ENCODE measurements at regions not wholly inside any gene's neighbourhood (a gene's known extent, or its start where the extent isn't known, plus 50 kb on each side); places are given as distances from the start of the nearest gene placed in this dataset.

DNA sequence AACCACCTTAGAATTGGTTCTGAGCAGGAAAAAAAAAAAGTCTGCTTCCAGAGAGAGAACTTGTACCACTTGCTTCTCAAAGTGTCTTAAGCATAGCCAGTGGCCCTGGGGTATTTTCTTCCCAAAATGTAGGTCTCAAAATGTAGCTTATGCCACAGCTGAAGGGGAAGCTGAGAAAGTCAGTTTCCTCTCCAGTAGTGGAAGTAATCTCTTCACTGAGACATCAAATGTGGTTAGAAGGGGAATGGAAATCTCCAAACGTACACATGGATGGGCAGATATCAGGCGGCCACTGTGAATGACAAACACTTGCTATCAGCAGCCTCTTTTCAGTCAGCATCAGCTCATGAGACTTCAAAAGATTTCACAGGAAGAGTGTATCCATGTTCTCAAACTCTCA, 841.2 kb downstream of the TUSC7 start:
- no peaks in the 10 kb centered on the region for H3K36me3 ChIP-seq

DNA sequence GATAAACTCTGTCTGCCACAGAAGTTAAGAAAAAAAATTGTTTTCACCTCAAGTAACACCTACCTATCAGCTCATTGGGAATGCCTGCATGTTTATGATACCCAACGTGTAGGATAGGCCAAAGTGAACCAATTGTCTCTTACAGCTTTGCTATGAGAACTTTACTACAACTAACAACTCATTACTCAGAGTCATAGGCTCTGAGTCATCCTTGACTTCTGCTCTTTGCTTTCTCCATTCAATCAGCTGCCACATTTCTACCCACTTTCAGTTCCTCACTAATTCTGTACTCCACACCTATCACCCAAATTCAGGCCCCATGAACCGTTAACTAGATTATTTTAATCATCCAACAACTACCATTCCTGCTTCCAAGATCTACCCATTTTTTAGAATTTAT, 843.9 kb downstream of the TUSC7 start:
- Histone ChIP-seq H3K27ac (no peak overlapping the region), H3K27me3 (no peaks in the 10 kb centered on the region), H3K4me3 (no peak overlapping the region), H3K4me1 (no peaks in the 10 kb centered on the region), H3K36me3 (no peaks in the 10 kb centered on the region), H3K9me3 (no peaks in the 10 kb centered on the region)
- TF ChIP-seq, protein P1, sequence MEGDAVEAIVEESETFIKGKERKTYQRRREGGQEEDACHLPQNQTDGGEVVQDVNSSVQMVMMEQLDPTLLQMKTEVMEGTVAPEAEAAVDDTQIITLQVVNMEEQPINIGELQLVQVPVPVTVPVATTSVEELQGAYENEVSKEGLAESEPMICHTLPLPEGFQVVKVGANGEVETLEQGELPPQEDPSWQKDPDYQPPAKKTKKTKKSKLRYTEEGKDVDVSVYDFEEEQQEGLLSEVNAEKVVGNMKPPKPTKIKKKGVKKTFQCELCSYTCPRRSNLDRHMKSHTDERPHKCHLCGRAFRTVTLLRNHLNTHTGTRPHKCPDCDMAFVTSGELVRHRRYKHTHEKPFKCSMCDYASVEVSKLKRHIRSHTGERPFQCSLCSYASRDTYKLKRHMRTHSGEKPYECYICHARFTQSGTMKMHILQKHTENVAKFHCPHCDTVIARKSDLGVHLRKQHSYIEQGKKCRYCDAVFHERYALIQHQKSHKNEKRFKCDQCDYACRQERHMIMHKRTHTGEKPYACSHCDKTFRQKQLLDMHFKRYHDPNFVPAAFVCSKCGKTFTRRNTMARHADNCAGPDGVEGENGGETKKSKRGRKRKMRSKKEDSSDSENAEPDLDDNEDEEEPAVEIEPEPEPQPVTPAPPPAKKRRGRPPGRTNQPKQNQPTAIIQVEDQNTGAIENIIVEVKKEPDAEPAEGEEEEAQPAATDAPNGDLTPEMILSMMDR (IDR thresholded peaks at IDR 0.05) = no peak
- TF ChIP-seq POLR2A (IDR thresholded peaks at IDR 0.05) = no peak
- no peak for DNase-seq

More for the DNA sequence above, 841.2 kb downstream of the TUSC7 start:
- no peak for TF ChIP-seq POLR2A (IDR thresholded peaks at IDR 0.05)
- TF ChIP-seq, protein P1 (IDR thresholded peaks at IDR 0.05) = no peak
- H3K27me3 ChIP-seq = no peaks in the 10 kb centered on the region
- H3K4me3 ChIP-seq = no peak overlapping the region
- no peak overlapping the region for H3K27ac ChIP-seq
- no peaks in the 10 kb centered on the region for H3K4me1 ChIP-seq
- no peaks in the 10 kb centered on the region for H3K9me3 ChIP-seq
- DNase-seq = no peak

DNA sequence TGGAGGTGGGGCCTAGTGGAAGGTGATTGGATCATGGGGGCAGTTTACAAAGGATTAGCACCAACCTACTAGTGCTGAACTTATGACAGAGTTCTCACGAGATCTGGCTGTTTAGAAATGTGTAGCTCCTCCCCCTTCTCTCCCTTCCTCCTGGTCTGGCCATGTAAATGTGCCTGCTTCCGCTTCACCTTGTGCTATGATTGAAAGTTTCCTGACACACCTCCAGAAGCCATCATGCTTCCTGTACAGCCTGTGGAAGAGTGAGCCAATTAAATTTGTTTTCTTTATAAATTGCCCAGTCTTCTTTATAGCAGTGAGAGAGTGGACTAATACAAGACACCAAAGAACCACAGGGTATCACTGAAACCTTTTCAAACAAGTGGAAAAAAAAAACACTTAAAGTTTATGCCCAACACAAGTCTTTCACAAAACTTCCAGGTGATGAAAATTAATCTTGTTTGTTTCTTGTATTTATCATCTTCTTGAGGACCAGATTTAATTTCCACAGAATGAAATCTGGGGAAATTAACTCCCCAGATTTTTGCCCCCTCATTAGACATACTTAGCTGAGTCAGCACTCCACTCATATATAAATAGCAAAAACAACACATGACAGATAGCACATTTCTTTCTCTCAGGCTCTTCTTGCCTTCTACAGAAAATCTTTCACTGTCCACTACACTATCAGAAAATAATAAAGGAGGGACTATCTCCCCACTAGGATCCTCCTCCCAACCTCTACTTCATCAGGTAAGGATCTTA, 847.2 kb downstream of the TUSC7 start:
- no peak for TF ChIP-seq POLR2A (IDR thresholded peaks at IDR 0.05)
- TF ChIP-seq, protein P1 (IDR thresholded peaks at IDR 0.05) = no peak
- DNase-seq = no peak
- Histone ChIP-seq H3K4me1 (no peaks in the 10 kb centered on the region), H3K36me3 (no peaks in the 10 kb centered on the region), H3K4me3 (no peak overlapping the region), H3K9me3 (no peaks in the 10 kb centered on the region), H3K27ac (no peak overlapping the region), H3K27me3 (no peaks in the 10 kb centered on the region)

DNA sequence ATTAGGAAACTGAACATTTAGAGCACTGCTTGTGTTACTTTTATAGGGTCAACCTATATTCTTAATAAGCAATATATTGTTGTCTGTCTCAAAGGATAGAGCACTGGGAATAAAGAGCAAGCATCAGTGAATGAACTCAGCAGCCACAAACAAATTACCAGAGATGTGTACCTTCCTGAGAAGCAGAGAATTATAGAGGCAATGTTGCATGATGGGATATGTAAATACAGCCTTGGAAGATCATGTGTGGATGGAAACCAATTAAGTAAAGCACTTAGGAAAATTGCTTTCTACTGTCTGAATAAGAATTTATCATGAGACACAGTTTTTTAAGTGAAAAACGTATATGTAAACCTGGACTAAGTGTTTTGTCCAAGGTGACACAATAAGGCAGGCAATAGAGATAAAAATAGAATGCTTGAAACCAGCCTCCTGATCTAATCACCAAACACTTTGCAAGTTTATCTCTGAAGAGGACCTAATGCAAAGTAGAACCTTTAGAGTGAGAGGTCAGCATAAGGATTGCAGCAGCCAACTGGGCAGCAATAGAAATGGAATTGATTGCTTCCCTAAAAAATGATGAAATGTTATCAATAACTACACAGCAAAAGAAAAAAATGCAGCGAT, 848.0 kb downstream of the TUSC7 start:
- no peak for DNase-seq
- TF ChIP-seq, protein P1 (IDR thresholded peaks at IDR 0.05) = no peak
- no peak for TF ChIP-seq POLR2A (IDR thresholded peaks at IDR 0.05)
- Histone ChIP-seq H3K27ac (no peak overlapping the region), H3K4me3 (no peak overlapping the region), H3K36me3 (no peaks in the 10 kb centered on the region), H3K4me1 (no peaks in the 10 kb centered on the region), H3K9me3 (no peaks in the 10 kb centered on the region), H3K27me3 (no peaks in the 10 kb centered on the region)

DNA sequence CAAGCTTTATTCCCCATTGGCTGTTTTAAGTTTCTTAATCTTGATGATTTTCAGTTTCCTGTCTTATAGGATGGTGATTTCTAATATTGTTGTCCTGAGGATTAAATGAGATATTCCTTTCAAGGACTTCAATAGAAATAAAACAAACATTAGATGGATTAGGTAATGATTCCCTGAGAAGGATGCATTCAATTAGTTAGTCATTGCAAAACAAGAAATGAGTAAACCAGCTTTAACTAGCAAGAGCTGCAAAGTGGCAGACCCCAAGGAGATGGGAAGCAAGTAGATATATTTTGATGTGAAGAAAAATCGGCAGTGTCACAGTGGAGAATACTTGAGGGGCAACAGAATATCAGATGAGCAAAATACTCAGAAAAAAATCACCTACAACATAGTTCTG, 849.1 kb downstream of the TUSC7 start:
- no peaks in the 10 kb centered on the region for H3K4me1 ChIP-seq
- no peak overlapping the region for H3K27ac ChIP-seq
- no peaks in the 10 kb centered on the region for H3K36me3 ChIP-seq
- H3K27me3 ChIP-seq = no peaks in the 10 kb centered on the region
- no peak for DNase-seq
- no peak for TF ChIP-seq POLR2A (IDR thresholded peaks at IDR 0.05)
- TF ChIP-seq, protein P1 (IDR thresholded peaks at IDR 0.05) = no peak
- no peak overlapping the region for H3K4me3 ChIP-seq
- no peaks in the 10 kb centered on the region for H3K9me3 ChIP-seq

Data from Peyer's patch (tissue), 4 donors.